Activated gamma-delta T cell treated with anti-CD3 and anti-CD28 coated beads, Interleukin-2, amount 50 U/mL, for 16 hours (primary cell): ENCODE measurements at regions not wholly inside any gene's neighbourhood (a gene's known extent, or its start where the extent isn't known, plus 50 kb on each side); places are given as distances from the start of the nearest gene placed in this dataset.

Experiments
- DNase-seq: peaks from one replicate; pipeline ENCODE4 v3.0.0-alpha.2; 2020; ENCODE audit warnings: low read depth

- DNase-seq: no peak
These were observed 408.2 kb upstream of the HS6ST1 start for GRCh38 chr2:128726911-128727310.

DNA sequence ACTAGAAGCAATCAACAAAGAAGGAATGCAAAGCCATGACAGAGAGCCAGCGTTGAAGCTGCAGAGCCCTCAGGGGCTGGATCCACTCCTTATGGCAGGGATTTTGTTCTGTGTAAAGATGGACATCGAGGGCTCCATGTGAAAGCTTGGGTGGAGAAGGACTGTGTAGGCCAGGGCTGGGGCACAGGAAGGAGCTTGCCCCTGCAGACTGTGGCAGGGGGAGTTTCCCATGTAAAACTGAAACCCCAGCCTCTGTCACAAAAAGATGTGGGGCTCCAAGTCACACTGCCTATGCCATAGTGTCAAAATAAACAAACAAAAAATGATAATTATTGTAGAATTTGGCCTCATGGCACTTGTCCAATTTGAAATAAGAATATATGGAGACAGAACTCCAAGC lies 408.7 kb upstream of the HS6ST1 start:
- DNase-seq: no peak

DNA sequence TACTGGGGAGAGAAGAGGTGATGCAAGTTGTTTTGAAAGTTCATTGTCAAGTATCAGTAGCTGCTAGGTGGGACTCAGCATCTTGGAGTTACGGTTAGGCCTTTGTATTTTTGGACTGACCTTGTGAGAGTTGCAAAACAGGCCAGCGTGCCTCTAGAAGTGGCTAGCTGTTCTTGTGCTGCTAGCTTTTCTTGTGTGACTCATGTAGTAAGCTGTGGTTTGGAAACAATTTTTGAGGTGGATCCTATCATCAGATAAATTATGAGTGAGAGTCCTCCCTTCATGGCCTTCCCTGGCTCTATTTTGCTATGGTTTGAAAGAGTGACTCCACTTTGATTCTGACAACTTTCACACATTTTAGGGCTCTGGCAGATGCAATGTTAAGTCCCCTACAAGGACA lies 409.2 kb upstream of the HS6ST1 start:
- DNase-seq: no peak

DNA sequence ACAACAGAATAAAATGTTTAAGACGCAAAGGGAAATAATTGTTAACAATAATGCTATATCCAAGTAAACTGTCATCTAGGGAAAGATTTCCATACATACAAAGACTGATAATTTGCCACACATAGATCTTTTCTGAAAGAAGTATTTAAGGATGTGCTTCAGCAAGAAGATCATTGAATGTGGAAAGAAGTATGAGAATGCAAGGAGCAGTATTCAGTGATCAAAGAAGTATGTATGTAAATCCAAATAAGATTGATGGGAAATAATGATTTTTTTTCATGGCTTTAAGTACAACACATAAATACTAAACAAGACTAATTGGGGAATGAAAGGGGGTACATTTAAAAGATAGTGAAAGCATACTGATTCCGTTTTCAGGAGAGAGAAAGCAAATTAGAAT lies 410.4 kb upstream of the HS6ST1 start:
- no peak for DNase-seq

- DNase-seq: no peak
These were observed 413.5 kb upstream of the HS6ST1 start for GRCh38 chr2:128731994-128732650.

DNA sequence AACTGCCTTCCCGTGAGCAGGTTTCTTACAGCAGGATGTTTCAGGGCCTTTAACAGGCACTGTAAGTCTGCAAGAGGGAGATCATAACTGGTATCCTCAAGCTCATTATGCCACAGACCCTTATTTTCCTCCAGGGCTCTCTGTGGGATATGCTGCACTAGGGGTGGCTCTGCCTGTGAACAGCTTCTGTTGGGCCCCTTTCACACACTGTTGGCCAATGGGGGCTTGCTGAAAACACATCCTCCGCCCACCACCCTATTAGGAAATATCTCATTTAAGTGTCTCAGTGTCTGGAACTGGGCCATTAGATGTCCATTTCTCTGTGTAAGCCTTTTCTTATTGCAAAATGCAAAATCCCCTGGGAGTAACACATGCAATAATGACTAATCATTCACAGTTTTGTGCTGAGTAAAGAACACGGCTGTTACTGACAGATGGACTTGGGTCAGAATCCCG lies 414.3 kb upstream of the HS6ST1 start:
- DNase-seq: no peak

- no peak for DNase-seq
These were observed 414.8 kb upstream of the HS6ST1 start for GRCh38 chr2:128733450-128733849.

DNA sequence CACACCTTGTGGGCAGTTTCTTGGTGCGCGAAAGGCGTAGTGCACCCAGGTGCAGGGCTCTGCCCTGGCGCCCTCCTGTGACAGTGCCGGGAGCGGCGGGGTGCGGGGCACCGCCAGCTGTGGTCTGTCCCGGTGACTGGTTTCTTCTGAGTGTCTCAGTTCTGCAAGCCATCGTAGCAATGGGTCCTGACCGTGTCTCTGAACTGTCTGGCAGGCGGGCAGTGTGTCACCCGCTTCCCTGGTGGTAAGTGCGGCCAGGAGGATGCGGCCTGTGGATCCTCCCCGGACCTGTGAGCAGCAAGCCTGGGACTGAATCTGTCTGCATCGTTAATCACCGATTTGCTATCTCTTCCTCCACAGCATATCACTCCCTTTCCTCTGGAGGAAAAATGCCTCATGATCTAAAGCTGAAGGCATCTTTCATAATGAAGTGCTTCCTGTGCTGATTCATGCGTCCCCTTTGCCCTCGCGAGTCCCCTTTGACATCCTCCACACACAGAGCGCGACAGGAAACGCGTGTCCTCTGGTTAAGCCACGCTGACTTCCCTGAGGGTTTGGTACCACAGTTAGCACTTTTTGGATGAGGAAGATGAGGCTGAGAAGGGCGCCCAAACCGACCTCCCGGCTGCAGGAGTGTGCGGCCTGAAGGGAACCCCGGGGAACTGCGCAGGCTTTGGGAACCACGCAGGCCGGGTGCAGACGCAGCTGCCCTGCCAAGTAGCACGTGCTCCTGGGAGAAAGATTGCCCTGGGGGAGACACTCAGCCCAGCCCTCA lies 416.0 kb upstream of the HS6ST1 start:
- DNase-seq: no peak

- no peak for DNase-seq
These were observed 416.8 kb upstream of the HS6ST1 start for GRCh38 chr2:128735296-128735960.

GRCh38 chr2:128736046-128736688 lies 417.5 kb upstream of the HS6ST1 start:
- DNase-seq: no peak

DNA sequence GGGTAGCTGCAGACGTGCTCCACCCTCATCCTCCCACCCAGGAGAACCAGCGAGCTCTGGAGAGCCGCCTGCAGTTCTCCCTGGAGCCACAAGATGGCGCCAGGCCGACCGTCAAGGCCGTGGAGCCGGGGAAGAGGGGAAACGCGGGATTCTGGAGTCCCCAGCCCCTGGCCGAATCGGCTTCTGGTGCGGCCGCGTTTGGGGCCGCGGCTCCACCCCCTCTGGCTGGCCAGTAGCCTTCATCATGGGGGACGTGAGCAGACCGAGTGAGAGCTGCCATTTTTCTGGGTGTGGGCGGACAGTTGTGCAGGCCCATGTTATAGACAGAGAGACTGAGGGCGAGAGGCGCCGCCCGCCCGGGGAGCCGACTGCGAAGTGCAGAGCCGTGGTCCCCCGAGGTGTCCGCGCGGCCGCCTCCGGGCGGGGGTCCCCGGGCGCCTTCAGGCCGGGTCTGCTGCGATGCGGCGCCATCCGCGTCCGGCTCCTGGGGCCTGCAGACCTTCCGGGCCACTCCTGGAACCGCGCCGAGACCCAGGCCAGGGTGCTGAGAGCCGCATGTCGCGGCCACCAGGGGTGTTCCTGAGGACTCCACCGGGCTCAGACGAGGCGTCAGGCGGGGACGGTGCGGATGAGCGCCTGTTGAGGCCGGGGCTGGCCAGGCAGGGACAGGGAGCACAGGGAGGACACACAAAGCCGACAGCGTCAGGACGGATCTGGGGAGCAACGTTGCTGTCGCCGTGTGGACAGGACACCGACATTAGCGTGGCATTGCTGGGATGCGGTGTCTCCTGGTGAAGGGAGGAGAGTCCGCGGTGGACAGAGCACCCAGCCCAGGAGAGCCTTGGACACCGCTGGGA lies 418.2 kb upstream of the HS6ST1 start:
- peak; percentile 27 for DNase-seq

- DNase-seq: no peak
These were observed 418.8 kb upstream of the HS6ST1 start for GRCh38 chr2:128737546-128737826.

GRCh38 chr2:128738446-128739110 lies 419.9 kb upstream of the HS6ST1 start:
- no peak for DNase-seq

- no peak for DNase-seq
These were observed 423.8 kb upstream of the HS6ST1 start for GRCh38 chr2:128742467-128742866.

- no peak for DNase-seq
These were observed 427.3 kb upstream of the HS6ST1 start for GRCh38 chr2:128745946-128746345.

- DNase-seq: no peak
These were observed 427.7 kb upstream of the HS6ST1 start for GRCh38 chr2:128746356-128746755.

GRCh38 chr2:128748336-128748735 lies 429.7 kb upstream of the HS6ST1 start:
- no peak for DNase-seq

GRCh38 chr2:128748835-128749605 lies 430.4 kb upstream of the HS6ST1 start:
- no peak for DNase-seq

- no peak for DNase-seq
These were observed 431.9 kb upstream of the HS6ST1 start for GRCh38 chr2:128750328-128751165.

DNA sequence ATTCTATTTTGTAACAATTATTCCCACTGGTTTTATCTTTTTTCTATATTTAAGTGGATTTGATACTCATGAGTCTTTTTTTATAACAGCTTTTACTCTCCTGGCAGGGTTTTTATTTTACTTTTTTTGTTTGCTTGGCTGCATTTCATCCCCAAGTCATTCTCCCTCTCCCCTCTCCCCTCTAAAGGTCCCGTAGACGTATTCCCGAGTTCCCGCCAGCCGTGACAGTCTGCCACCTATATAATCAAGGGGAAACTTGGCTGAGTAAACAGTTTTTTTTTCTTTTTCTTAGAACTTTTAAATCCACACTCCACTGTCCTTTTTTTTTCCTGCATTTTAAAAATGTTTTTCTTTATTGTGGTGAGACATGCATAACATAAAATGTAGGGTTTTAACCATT lies 433.1 kb upstream of the HS6ST1 start:
- no peak for DNase-seq
